ENCODE measurements at regions not wholly inside any gene's neighbourhood (a gene's known extent, or its start where the extent isn't known, plus 50 kb on each side); places are given as distances from the start of the nearest gene placed in this dataset.

- no peak for DNase-seq (ENCODE audit: low spot score)
- no peak overlapping the region for H3K4me3 Mint-ChIP-seq
- no peak overlapping the region for H3K27ac Mint-ChIP-seq
- H3K36me3 Mint-ChIP-seq, result no peaks in the 10 kb centered on the region
- peaks cover 7 to 8% of the 10 kb centered on the region in 2 donors for H3K27me3 Mint-ChIP-seq
- ATAC-seq, result no peak
- peaks cover under 1% of the 10 kb centered on the region for H3K9me3 Mint-ChIP-seq
- no peaks in the 10 kb centered on the region for H3K4me1 Mint-ChIP-seq (ENCODE audit: low read depth in 2 of 2)
Measured at GRCh38 chr17:72175787-72176515, 55.1 kb downstream of the SOX9 start.

- H3K9me3 Mint-ChIP-seq, result peaks cover 6% of the 10 kb centered on the region
- H3K4me3 Mint-ChIP-seq, result no peak overlapping the region
- H3K27ac Mint-ChIP-seq, result no peak overlapping the region
- H3K36me3 Mint-ChIP-seq, result no peaks in the 10 kb centered on the region
- H3K4me1 Mint-ChIP-seq (ENCODE audit: low read depth in 2 of 2), result no peaks in the 10 kb centered on the region
- ATAC-seq, result no peak
- DNase-seq (ENCODE audit: low spot score), result no peak
- H3K27me3 Mint-ChIP-seq, result peaks cover 7 to 13% of the 10 kb centered on the region in 2 donors
Measured at GRCh38 chr17:72176516-72176851, 55.7 kb downstream of the SOX9 start.

- no peak for ATAC-seq
- peaks cover 6% of the 10 kb centered on the region for H3K9me3 Mint-ChIP-seq
- DNase-seq (ENCODE audit: low spot score), result no peak
- no peaks in the 10 kb centered on the region for H3K36me3 Mint-ChIP-seq
- H3K4me1 Mint-ChIP-seq (ENCODE audit: low read depth in 2 of 2), result no peaks in the 10 kb centered on the region
- no peak overlapping the region for H3K27ac Mint-ChIP-seq
- peaks cover 5 to 15% of the 10 kb centered on the region in 2 donors for H3K27me3 Mint-ChIP-seq
- no peak overlapping the region for H3K4me3 Mint-ChIP-seq
Measured at GRCh38 chr17:72176951-72177660, 56.3 kb downstream of the SOX9 start.

GRCh38 chr17:72177738-72178137 lies 56.9 kb downstream of the SOX9 start:
- Mint-ChIP-seq H3K36me3 (no peaks in the 10 kb centered on the region), H3K27me3 (peaks cover 5 to 15% of the 10 kb centered on the region in 2 donors), H3K27ac (no peak overlapping the region), H3K4me3 (no peak overlapping the region), H3K4me1 (ENCODE audit: low read depth in 2 of 2) (no peaks in the 10 kb centered on the region), H3K9me3 (peaks cover 6% of the 10 kb centered on the region)
- no peak for ATAC-seq
- DNase-seq (ENCODE audit: low spot score), result no peak

GRCh38 chr17:72182371-72182873 lies 61.6 kb downstream of the SOX9 start:
- no peaks in the 10 kb centered on the region for H3K4me1 Mint-ChIP-seq (ENCODE audit: low read depth in 2 of 2)
- no peak overlapping the region for H3K27ac Mint-ChIP-seq
- H3K36me3 Mint-ChIP-seq, result no peaks in the 10 kb centered on the region
- no peak overlapping the region for H3K4me3 Mint-ChIP-seq
- no peak for DNase-seq (ENCODE audit: low spot score)
- no peak for ATAC-seq
- peaks cover 2 to 10% of the 10 kb centered on the region in 2 donors for H3K27me3 Mint-ChIP-seq
- H3K9me3 Mint-ChIP-seq, result peaks cover 10% of the 10 kb centered on the region

- ATAC-seq, result no peak
- Mint-ChIP-seq H3K9me3 (peaks cover 10% of the 10 kb centered on the region), H3K36me3 (no peaks in the 10 kb centered on the region)
Measured at GRCh38 chr17:72183194-72183685, 62.4 kb downstream of the SOX9 start.

GRCh38 chr17:72184805-72185204 lies 64.0 kb downstream of the SOX9 start:
- Mint-ChIP-seq H3K27ac (no peak overlapping the region), H3K9me3 (peaks cover 10% of the 10 kb centered on the region), H3K36me3 (no peaks in the 10 kb centered on the region), H3K4me1 (ENCODE audit: low read depth in 2 of 2) (no peaks in the 10 kb centered on the region), H3K4me3 (no peak overlapping the region), H3K27me3 (peaks cover 0 to 9% of the 10 kb centered on the region in 2 donors)
- ATAC-seq (no peak), DNase-seq (ENCODE audit: low spot score) (no peak)

More at GRCh38 chr17:72183194-72183685, 62.4 kb downstream of the SOX9 start:
- Mint-ChIP-seq H3K4me1 (ENCODE audit: low read depth in 2 of 2) (no peaks in the 10 kb centered on the region), H3K27ac (no peak overlapping the region), H3K27me3 (peaks cover 2 to 9% of the 10 kb centered on the region in 2 donors), H3K4me3 (no peak overlapping the region)
- DNase-seq (ENCODE audit: low spot score), result no peak

- no peak for ATAC-seq
- no peaks in the 10 kb centered on the region for H3K36me3 Mint-ChIP-seq
- peaks cover 0 to 9% of the 10 kb centered on the region in 2 donors for H3K27me3 Mint-ChIP-seq
Measured at GRCh38 chr17:72185564-72185963, 64.7 kb downstream of the SOX9 start.

GRCh38 chr17:72187556-72187955 lies 66.7 kb downstream of the SOX9 start:
- no peak overlapping the region for H3K4me3 Mint-ChIP-seq
- no peaks in the 10 kb centered on the region for H3K4me1 Mint-ChIP-seq (ENCODE audit: low read depth in 2 of 2)
- DNase-seq (ENCODE audit: low spot score) (no peak), ATAC-seq (no peak)
- H3K27me3 Mint-ChIP-seq, result no peaks in the 10 kb centered on the region
- no peaks in the 10 kb centered on the region for H3K36me3 Mint-ChIP-seq
- H3K27ac Mint-ChIP-seq, result no peak overlapping the region
- peaks cover 4% of the 10 kb centered on the region for H3K9me3 Mint-ChIP-seq

More at GRCh38 chr17:72185564-72185963, 64.7 kb downstream of the SOX9 start:
- no peak for DNase-seq (ENCODE audit: low spot score)
- peaks cover 10% of the 10 kb centered on the region for H3K9me3 Mint-ChIP-seq
- no peak overlapping the region for H3K27ac Mint-ChIP-seq
- H3K4me1 Mint-ChIP-seq (ENCODE audit: low read depth in 2 of 2), result no peaks in the 10 kb centered on the region
- no peak overlapping the region for H3K4me3 Mint-ChIP-seq

- H3K9me3 Mint-ChIP-seq, result no peaks in the 10 kb centered on the region
- no peaks in the 10 kb centered on the region for H3K36me3 Mint-ChIP-seq
- DNase-seq (ENCODE audit: low spot score), result no peak
- H3K27ac Mint-ChIP-seq, result no peak overlapping the region
- no peak for ATAC-seq
- no peaks in the 10 kb centered on the region for H3K4me1 Mint-ChIP-seq (ENCODE audit: low read depth in 2 of 2)
- no peaks in the 10 kb centered on the region for H3K27me3 Mint-ChIP-seq
- no peak overlapping the region for H3K4me3 Mint-ChIP-seq
Measured at GRCh38 chr17:72188801-72189200, 68.0 kb downstream of the SOX9 start.

GRCh38 chr17:72189768-72190593 lies 69.2 kb downstream of the SOX9 start:
- H3K27ac Mint-ChIP-seq, result no peak overlapping the region
- H3K9me3 Mint-ChIP-seq, result no peaks in the 10 kb centered on the region
- no peaks in the 10 kb centered on the region for H3K36me3 Mint-ChIP-seq
- no peak for ATAC-seq
- H3K4me1 Mint-ChIP-seq (ENCODE audit: low read depth in 2 of 2), result no peaks in the 10 kb centered on the region
- H3K4me3 Mint-ChIP-seq, result no peak overlapping the region
- DNase-seq (ENCODE audit: low spot score), result no peak
- H3K27me3 Mint-ChIP-seq, result no peaks in the 10 kb centered on the region

GRCh38 chr17:72191356-72191755 lies 70.5 kb downstream of the SOX9 start:
- ATAC-seq, result no peak
- DNase-seq (ENCODE audit: low spot score), result no peak
- Mint-ChIP-seq H3K27ac (no peak overlapping the region), H3K4me1 (ENCODE audit: low read depth in 2 of 2) (no peaks in the 10 kb centered on the region), H3K27me3 (no peaks in the 10 kb centered on the region), H3K4me3 (no peak overlapping the region), H3K9me3 (no peaks in the 10 kb centered on the region), H3K36me3 (no peaks in the 10 kb centered on the region)

- ATAC-seq, result no peak
- Mint-ChIP-seq H3K27me3 (no peaks in the 10 kb centered on the region), H3K36me3 (no peaks in the 10 kb centered on the region), H3K4me3 (no peak overlapping the region), H3K4me1 (ENCODE audit: low read depth in 2 of 2) (no peaks in the 10 kb centered on the region), H3K9me3 (peaks cover 3% of the 10 kb centered on the region), H3K27ac (no peak overlapping the region)
- no peak for DNase-seq (ENCODE audit: low spot score)
Measured at GRCh38 chr17:72191921-72192799, 71.3 kb downstream of the SOX9 start.
